ENCODE measurements at regions not wholly inside any gene's neighbourhood (a gene's known extent, or its start where the extent isn't known, plus 50 kb on each side); places are given as distances from the start of the nearest gene placed in this dataset.

DNA sequence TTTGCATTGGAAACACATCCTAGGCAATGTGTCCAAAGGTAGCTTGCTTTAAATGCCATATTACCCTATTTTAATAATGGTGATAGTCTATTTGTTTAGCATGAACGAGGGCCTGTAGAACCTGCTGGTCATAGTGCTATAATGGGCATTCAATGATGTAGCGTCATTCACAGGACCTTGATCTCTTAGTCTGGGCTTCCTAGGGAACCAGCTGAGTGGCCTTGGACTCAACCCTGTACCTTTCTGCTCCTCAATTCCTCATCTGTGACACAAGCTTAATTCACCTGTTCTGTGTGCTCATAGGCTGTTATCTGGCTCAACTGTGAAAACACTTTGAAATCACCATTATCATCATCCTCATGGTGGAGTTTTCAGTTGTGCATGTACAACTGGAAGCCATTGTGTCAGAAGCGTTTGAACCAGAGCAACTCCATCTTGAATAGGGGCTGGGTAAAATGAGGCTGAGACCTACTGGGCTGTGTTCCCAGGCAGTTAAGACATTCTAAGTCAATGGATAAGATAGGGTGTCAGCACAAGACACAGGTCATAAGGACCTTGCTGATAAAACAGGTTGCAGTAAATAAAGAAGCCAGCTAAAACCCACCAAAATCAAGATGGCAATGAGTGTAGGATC, 346.8 kb upstream of the KLF3 start:
- no peak for TF ChIP-seq CTCF (IDR thresholded peaks at IDR 0.05)
- no peak for TF ChIP-seq EP300 (IDR thresholded peaks at IDR 0.05; ENCODE audit: low read depth)
- TF ChIP-seq POLR2AphosphoS5 (IDR thresholded peaks at IDR 0.05): no peak
